CMK (cell line): ENCODE measurements at regions not wholly inside any gene's neighbourhood (a gene's known extent, or its start where the extent isn't known, plus 50 kb on each side); places are given as distances from the start of the nearest gene placed in this dataset.
"Not testable (repeated sequence)": the region's sequence is repeated elsewhere in the genome, so short reads cannot be mapped to it uniquely, and the experiment has no call there.

Experiments
- DNase-seq: peaks from one replicate; pipeline ENCODE4 v3.0.0-alpha.2; 2010; ENCODE audit warnings: low read depth

DNA sequence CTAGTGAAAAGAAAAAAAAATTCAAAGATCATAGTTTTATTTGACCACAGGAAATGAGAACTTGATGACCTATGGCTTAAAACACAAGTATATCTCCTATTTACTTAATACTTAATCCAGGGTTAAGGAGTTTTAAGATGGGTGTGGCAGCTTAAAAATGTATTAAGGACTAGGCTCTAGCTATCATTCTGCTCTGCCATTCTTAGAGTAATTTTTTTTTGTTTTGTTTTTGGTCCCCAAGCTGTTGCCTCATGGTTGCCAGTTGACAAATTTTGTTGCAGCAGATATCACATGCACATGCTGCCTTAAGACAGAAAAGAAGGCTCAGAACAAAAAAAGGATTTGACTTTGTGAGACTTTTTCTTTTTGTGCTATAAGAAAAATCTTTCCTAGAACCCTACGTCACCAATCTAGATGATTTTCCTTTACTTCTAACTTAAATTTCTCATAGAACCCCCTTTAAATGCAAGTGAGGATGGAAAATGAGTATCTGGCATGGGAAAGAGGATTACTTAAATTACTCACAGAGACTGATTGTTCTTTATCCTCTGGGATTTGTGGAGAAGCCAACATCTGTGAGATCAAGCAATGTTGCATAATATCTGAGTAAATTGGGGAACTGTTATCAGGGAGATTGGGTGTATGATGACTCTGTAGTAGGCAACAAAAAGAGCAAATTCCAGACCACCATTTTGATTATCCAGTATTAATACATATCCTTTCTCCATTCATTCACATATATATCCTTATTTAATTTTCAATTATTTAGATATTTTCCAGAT is 364.7 kb upstream of the CD180 start:
- DNase-seq: no peak

DNA sequence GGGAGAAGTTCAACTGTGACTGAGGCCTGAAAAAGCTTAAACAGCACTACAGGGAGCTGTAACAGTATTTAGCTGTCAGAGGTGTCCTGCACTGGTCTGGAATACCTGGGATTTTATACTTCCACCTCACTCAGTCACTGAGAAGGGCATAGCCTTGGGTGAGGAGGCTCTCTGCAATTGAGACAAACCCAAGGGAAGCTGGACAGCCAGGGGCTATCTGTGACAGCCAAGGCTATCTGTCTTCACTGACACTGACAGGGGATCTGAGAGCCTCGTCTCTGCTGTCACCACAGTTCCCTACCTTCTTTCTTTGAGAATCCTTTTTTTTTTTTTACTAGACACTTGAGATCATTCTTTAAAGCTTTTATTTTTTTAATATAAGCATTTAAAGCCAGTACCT is 356.2 kb upstream of the CD180 start:
- no peak for DNase-seq

DNA sequence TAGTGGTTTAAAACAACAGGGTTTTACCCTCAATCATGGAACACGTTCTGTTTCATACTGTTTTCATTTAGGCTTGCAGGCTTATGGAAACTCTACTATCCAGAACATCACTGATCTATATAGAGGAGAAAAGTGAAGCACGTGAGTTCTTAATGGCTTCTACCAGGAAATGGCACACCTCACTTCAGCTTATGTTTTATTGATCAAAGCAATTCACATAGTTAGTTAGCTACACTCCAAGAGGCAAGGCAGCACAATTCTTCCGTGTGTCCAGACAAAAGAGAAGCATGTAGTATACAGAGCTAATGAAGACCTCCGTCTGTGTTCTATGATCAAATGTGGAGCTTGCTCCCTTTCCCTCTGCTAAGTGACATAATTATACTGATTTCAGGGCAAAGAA is 353.3 kb upstream of the CD180 start:
- no peak for DNase-seq

DNA sequence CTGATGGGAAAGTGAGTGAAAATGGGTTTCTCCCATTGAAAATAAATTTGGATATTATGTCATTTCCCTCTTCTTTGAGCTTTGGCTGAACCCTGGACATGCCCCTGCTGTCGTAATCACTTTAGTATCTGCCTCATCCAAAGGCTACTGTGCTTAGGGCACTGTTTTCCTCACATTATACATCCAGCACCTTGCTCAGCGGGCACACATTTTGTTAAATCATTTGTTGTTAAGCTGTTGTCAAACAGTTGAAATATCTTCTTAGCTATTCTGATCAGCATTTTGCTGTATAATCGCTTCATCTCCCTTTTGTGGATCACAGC is 352.7 kb upstream of the CD180 start:
- DNase-seq: no peak

DNA sequence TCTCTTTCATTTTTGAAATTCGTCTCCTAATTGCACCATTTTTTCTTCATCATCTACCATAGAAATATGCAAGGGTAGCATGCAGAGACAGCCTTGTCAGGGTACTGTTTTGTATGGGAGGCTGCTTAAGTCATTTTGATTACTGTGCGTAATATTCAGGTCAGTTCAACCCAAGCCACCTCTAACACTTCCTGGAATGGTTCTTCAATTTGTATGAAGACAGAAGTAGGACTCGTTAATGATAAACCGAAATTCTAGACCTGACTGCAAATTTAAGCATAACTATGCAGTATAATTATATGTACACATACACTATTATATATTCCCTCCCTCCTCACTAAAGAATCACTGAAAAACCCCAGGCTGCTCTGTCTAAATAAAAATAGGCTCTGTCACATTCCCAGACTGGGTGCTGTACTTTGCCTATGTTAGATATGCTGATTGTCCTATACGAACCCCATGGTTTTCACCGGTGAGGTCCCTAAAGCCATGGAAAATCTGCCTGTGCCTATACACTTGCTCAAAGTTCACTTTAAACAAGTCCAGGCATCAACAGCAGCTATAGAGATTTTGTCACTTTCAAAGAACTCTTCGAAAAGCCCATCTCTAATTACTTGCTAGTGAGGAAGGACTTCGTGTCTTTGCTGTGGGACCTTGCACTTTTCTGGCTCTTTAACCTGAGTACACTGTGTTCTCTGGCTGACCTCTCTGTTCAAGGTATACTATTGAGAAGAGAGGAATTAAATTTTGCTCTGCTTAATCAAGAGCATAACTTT is 352.1 kb upstream of the CD180 start:
- no peak for DNase-seq

DNA sequence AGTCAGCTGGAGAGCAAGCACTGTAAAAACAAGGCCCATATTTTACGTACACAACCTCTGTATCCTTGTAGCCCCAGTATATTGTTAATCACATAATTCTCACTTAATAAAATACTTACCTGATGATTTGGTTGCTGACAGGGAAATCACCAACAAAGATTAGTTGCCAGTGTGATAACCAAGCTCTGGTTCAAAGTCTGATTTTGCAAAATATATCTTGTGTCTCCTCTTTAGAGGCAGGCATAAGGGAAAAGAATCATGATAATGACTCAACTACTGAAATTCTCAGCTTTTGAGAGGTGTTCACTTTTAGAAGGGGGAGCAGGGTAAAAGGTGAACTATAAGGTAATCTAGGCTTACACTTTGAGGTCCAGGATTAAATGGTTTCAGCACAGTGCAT is 351.1 kb upstream of the CD180 start:
- no peak for DNase-seq

DNA sequence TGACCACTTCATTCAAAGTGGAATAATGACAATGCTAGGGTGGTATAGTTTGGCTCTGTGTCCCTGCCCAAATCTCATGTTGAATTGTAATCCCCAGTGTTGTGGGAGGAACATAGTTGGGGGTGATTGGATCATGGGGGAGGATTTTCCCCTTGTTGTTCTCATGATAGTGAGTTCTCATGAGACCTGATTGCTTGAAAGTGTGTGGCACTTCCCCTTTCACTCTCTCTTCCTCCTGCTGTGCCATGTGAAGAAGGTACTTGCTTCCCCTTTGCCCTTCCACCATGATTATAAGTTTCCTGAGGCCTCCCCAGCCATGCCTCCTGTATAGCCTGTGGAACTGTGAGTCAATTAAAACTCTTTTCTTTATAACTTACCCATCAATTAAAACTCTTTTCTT is 348.3 kb upstream of the CD180 start:
- not testable (repeated sequence) for DNase-seq

DNA sequence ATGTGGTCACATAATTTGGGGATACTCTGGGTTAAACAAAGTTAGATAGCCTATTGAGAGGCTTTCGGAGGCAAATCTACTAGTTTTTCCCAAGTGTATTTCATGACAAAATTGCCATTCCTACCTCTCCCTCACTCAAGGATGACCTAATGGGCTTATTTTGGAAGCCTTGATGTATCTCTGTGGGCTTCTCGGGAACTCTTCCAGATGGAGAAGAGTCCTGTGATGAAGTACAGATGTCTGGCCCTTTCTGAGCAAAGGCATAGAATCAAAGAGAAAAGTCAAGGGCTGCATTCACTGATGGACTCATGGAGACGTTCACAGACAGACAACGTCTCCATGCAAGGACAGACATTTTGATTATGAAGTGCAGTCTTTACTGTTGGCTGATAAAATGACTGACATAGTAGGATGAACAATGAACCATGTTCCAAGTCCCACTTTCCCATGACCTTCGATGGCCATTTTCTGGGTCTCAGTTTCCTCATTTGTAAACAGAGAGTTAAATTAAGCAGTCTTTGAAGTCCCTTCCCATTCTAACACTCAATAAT is 347.2 kb upstream of the CD180 start:
- no peak for DNase-seq

DNA sequence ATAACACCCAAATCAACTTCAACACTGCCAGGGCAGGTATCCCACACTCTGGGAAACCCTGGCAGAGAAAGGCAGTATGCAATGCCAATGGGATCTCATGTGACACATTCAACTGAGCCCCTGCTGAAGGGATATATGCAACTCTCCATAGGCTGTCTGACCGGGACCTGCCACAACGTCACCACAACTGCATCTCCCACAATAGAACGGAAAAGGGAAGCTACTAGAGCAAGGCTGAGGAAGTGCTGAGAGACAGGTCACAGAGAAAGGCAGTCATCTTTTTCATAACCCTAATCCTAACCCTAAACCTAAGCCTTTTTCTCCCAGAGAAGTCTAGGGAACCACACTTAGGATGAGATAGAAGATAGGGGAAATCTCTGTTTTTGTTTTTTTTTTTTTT is 345.9 kb upstream of the CD180 start:
- DNase-seq: no peak

DNA sequence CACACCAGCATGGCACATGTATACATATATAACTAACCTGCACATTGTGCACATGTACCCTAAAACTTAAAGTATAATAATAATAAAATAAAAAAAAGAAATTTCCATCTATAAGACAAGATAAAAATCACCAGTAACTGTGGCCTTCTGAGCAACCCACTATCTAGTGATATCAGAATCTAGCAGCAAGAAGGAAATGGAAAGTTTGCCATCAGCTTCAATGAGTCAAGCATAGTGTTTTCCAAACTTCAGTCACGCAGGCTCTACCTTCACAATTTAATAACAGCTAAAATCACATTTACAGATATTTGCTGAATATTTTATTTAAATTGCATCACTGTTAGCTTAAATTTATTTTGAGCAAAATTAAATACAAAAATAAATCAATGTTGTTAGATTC is 345.3 kb upstream of the CD180 start:
- no peak for DNase-seq

DNA sequence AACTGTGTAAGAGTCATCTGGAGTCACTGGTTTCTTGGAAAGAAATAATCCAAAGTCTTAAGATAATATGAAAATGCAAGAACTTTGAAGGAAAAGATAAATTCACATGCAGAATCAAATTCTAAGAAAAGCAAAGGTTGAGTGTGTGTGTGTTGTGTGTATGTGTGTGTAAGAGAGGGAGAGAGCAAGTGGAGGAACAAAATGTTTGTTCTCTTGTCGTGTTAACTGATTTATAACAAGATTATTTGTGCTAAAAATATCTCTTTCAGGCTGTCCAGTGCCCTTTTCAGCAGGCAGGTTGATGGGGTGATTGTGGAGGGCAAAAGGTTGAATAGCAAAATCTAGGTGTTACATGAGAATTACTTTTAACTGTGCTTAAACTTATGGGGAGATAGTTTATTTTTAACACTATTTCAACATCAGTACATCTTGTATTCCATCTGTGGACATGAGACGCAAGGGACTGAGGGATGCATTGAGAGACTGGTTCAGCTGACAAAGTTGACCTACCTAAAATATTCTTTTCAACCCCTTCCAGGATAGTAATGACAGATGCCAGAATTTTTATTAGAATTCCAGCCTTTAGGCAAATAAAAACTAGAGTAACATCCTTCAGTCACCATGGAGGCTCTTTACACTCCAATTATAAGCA is 342.4 kb upstream of the CD180 start:
- no peak for DNase-seq

DNA sequence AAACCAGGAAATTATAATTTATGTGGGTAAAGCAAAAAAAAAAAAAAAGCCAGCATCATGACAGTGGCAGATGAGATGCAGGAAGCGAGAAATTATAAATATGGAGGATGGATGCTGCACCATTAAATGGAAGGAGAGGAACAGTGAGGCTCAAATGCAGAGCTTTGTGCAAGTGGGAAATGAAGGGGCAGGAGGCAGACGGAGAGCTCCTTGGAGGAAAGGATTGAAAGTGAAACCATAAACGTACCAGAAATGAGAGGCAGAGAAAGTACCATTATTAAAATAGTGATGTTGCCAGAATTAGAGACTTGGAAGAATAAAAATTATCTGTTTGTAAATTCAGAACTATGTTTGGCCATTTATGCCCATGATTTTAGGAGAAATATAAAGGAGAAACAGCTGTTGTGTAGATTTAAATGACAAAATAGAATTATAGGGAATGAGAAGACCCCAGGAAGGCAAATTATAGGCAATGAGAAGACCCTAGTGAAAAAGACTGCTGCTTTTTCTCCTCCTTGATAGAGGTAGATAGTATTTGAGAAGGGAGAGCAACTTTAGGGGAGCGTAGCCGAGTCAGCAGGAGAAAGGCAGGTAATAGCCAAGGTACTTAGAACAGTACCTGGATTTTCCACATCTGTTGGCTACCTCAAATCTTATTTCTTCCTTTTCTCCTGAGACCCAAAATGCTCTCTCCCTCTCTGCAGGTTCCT is 341.0 kb upstream of the CD180 start:
- DNase-seq: no peak

DNA sequence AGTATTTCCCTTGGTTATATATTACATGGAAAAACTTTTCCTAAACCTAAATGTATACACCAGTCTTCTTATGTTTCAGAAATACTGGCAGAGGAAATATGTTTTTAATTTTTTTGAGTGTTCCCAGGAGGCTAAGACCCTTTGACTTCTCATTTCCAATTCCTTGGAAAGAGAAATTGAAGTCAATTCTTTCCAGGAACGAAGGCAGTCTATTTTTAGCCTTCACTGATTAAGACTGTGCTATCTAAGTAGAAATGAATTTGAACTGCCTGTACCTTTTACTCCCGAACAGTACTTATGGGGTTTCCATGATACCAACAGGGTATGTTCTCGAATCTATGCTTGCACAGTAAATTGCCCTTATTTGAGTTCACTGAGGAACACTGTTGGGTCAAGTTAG is 340.3 kb upstream of the CD180 start:
- DNase-seq: no peak

DNA sequence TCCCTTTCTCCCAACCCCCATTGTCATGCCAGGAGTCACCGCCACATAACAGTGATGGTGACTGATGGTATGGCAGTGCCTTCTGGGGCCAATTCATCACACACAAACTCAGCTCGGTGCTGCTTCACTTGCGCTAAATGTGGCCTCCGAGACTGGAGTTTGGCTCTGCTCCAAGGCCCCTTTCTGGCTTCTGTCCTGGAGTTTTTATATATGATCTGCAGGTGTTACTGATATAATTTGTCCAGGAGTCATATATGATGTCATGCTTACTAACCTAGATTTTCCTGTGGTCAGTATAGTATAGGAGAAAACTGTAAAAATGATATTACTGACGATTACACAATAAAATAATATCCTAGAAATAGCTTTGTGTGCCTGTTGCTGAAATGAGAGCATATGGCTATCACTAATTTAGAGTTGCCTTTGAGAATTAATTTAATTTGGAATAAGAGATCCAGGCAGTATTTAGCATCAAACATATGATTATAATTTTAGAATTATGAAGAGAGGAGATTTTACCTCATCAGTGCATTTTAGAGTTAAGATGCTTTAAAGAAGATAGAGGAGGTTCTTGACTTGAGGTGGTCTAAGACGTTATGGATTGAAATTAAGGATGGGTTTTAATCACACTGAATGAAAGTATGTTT is 334.1 kb upstream of the CD180 start:
- DNase-seq: no peak

DNA sequence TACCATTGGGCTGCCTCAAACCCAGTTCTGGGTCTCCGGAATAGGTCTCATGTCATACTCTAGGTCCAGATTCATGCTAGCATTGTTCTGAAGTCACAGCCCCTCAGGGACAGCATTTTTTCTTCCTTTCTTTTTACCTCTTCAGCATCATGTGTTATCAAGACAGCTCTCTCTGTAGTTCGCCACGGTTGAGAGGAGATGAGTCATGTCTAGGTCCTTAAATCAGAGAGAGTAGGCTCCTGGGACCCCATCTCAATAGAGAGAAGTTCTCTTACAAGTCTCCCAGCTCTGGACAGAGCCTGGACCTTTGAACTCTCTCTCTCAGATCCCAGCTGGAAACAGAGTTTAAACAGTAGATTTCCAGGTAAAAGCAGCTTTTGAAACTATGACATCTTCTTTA is 332.4 kb upstream of the CD180 start:
- no peak for DNase-seq

DNA sequence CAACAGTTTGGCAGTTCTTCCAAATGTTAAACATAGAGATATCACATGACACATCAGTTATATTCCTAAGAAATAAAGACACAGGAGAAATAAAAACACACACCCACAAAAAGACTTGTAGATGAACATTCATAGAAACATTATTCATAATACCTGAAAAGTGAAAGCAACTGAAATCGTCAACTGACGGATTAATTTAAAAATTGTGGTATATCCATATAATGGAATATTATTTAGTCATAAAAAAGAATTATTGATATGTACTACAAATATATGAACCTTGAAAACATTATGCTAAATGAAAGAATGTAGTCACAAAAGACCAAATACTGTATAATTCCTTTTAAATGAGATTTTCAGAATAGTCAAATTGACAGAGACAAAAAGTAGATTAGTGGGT is 330.2 kb upstream of the CD180 start:
- no peak for DNase-seq

DNA sequence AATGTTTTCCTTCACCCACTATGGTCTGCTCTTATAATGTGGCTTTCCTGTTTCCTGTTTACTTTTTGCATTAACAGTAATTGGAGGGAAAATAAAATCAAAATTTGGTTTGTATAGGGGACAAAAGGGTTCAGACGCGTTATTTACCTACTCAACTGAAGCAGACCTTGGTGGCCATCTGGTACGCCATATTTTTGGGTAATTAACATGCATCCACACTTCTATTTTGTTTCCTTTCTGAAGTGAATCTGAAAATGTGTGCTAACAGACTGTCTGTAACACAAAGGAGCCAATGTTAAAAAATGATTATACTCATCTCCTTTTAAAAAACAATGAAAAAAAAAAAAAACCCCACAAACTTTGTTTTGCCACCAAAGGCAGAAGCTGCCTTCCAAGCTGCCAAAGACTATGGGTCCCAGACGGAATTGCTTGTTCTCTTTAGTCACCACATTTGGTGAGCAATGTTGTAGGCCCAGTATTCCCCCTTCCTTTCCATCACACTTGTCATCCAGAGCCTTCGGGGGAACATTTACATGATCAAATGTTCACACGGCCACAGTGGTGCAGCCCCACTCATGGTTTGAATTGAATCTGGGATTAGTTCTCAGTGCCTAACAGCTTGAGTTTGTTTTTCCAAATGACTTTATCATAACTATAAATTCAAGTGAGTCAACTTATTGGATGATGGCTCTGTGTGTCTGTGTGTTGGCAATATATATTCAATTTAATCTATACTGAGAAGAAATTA is 323.7 kb upstream of the CD180 start:
- no peak for DNase-seq

DNA sequence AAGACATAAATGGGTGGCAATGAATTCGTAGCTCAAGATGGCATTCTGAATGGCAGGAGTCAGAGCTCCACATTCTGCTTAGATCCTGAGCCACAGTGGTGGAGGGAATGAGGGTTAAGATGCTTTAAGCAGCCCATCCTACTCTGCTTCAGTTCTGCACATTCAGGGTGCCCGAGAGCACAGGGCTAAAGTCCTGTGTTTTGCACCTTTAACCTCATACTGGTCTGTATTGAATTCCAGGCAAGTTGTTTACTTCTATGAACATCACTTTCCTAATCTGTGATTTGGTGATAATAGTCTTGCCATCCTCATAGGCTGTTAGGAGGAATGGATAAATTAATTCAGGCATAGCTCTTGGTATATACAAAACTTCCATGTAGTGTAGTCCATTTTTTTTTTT is 321.6 kb upstream of the CD180 start:
- no peak for DNase-seq

DNA sequence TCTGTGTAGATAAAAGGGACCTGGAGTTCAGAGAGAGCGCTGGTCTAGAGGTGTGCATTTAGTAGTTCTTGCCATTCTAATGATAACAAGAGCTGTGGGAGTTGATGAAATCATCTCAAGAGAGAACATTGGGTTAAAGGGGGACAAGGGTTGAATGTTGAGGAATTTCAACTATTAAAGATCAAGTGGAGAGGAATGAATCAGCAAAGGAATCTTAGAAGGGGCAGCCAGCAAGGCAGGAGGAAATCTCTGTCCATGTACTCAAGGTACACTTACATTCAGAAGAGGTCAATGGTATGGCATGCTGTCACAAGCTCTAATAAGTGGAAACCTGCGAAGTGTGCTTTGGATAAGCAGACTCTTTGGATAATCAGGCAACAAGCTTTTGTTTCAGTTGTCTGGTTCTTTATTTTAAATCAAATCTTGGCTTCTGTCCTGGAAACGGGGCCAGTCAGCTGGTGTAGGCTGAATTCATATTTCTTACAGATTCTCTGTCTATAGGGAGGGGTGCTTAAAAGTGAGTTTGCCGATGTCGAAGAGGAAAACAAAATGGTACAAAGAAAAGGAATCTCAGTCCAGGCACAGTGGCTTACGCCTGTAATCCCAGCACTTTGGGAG is 320.5 kb upstream of the CD180 start:
- DNase-seq: no peak

DNA sequence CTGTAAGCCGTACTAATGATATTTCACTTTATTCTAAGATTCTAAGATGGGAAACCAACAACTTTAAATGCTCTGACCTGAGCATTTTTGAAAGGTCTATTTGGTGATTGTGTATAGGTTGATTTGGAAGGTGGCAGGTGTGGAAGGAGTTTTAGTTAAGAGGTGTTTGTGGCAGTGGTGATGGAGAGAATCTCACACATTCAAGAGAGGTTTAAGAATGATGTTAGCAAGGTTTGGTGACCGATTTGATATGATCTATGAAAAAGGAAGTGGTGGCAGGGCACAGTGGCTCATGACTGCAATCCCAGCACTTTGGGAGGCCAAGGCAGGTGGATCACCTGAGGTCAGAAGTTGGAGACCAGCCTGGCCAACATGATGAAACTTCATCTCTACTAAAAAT is 319.2 kb upstream of the CD180 start:
- DNase-seq: no peak
